H4 (cell line): ENCODE measurements at regions not wholly inside any gene's neighbourhood (a gene's known extent, or its start where the extent isn't known, plus 50 kb on each side); places are given as distances from the start of the nearest gene placed in this dataset.

ENCODE experiments used
- DNase-seq: peaks from one replicate; pipeline ENCODE4 v3.0.0-alpha.2; 2015; ENCODE audit warnings: low spot score

GRCh38 chr20:20993372-20993771 lies 112.8 kb downstream of the LINC00237 start:
- no peak for DNase-seq

- no peak for DNase-seq
These were observed 113.3 kb downstream of the LINC00237 start for GRCh38 chr20:20992686-20993360.

- DNase-seq = no peak
These were observed 113.9 kb downstream of the LINC00237 start for GRCh38 chr20:20992277-20992676.

- no peak for DNase-seq
These were observed 117.1 kb downstream of the LINC00237 start for GRCh38 chr20:20989081-20989480.

DNA sequence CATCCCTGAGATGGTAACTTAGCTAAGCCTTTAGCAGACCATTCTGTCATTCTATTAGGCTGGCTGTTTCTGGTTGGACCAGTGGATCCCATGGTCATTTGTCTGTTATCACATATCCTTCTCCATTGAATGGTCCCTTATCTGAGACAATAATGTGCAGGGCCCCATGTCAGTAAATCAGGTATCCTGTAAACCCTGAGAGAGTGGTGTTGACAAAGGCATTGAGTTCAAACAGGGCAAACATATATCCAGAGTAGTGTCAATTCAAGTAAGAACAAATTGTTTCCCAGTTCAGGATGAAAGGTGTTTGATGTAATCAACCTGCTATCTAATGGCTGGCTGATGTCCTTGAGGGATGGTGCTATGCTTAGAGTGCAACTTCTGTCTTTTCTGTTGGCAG lies 126.2 kb downstream of the LINC00237 start:
- no peak for DNase-seq

- no peak for DNase-seq
These were observed 128.4 kb downstream of the LINC00237 start for GRCh38 chr20:20977786-20978185.

GRCh38 chr20:20972490-20972889 lies 133.7 kb downstream of the LINC00237 start:
- no peak for DNase-seq

DNA sequence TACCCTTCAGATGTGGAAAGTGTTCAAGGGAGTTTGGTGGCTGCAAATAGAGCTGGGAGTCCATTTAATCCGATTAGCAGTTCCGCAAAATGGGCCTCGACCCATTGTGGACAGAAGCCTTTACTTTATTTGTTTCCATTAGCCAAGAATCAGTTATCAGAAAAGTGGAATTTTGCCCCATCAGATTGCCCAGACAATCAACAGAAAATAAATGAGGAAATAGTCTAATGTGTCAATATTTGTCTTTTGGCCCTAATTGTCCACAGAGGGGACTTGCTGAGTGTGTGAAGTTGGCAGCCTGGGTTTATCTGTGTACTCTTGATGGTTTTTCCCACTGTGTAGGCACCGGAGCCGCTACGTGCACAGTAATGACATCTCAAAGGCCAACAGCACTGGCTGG lies 134.3 kb downstream of the LINC00237 start:
- no peak for DNase-seq

DNA sequence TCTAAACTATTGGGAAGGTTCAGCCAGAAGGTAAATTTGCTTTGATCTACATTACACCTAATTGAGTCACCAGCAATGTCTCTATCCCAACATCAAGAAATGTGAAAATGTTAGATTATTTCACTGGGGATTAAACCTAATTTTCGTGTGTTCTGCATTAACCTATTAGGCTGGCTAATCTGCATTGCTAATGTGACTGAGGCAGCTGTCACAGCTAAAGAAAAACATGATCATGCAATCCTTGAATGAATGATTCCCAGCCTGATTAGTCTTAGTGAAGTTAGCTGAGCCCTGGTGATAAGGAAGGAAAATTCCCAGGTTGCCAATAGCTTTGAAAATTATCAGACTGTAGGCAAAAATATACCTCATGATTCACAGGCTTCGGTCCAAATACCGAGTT lies 135.3 kb downstream of the LINC00237 start:
- no peak for DNase-seq

DNA sequence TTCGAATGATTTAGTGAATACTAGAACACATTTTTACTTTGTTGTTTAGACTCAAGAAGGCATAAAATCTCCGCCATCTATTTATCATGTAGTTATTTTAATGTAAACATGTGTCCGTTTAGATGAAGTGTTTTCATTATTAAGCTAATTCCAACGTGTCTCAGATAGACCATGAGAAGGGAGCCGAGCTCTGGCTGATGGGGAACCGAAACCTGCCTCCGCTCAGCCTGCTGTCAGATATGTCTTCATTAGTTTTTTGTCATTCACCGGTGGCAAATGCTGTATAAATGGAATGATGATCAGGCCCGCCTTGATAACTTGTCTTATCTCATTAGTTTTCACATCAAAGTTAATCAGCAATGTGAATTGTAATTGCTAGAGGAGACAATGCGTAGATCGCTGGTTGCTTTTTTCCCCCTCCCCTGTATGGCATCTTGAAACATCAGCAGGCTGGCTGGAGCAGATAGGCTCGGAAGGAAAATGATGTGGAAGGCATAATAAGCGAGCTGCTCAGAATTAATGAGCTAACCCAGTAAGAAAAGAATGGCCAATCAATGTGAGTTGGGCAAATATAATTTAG lies 136.4 kb downstream of the LINC00237 start:
- no peak for DNase-seq

DNA sequence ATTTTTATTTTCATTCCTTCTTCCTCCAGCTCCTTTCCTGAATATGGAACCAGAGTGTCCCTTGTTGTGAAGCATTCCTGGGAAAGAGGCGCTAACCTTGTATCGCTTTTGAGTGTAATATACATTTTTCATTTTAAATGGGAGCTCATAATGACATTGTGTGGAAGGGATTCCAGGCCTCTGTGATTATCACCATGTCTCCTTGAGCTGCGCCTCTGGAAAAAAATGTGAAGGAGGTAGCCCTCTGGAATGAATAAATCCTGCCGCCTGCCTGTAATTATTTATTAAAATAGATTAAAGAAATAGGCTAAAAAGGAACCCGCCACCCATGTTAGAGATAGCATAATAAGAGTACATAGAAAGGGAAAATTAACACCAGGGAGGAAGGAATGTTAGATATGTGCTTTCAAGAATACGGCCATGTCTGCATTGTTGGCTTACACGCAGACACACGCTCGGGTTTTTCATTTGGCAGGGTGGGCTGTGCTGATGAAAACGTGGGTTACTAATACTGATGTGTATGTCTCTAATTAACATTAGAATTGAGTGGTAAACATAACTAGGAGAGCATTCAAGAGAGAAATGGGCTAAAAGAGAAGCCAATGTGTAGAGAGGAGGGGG lies 138.5 kb downstream of the LINC00237 start:
- DNase-seq = no peak

- DNase-seq = no peak
These were observed 140.0 kb downstream of the LINC00237 start for GRCh38 chr20:20966171-20966570.

GRCh38 chr20:20959031-20959755 lies 147.0 kb downstream of the LINC00237 start:
- DNase-seq = no peak

DNA sequence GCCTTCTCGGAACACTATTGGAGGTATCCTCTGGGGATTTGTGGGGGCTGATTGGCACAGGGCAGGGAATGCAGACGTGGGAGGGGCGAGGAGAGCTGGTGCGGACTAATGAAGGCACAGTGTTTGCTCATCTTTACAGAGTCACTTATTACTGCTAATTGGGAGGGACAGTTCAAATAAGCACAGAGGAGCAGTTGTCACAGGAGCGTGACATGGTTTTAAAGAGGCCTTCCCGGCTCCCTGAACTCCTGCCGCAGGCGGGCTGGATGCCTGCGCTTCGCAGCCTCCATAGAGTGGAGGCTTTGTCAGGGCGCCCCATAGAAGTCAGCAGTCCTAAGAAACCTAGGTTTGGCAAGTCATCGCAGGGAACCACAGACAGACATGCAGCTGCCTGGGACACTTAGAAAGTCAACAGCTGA lies 149.6 kb downstream of the LINC00237 start:
- no peak for DNase-seq

- DNase-seq = no peak
These were observed 150.3 kb downstream of the LINC00237 start for GRCh38 chr20:20955892-20956291.

GRCh38 chr20:20953738-20954618 lies 152.2 kb downstream of the LINC00237 start:
- no peak for DNase-seq

GRCh38 chr20:20950620-20951019 lies 155.5 kb downstream of the LINC00237 start:
- DNase-seq = no peak

- peak; percentile 56 for DNase-seq
These were observed 159.9 kb downstream of the LINC00237 start for GRCh38 chr20:20946122-20946759.

DNA sequence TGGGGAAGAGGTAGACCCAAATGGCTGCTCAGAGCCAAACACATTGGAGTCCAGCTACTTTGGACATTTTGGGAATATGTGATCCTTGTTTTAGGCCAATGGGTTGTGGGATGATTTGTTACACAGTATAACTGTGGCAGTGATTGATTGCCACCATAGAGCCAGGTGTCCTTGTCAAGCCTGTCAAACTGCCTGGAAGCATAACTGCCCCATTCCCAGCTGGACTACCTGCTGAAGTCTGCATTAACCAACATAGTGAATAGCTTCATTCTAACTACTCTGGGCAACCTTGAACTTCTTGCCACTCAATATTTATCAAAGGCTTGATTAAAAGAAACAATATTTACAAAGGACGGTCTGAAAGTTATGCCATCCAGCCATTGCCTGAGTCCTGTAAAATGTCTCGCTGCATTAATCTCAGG lies 164.7 kb downstream of the LINC00237 start:
- no peak for DNase-seq

DNA sequence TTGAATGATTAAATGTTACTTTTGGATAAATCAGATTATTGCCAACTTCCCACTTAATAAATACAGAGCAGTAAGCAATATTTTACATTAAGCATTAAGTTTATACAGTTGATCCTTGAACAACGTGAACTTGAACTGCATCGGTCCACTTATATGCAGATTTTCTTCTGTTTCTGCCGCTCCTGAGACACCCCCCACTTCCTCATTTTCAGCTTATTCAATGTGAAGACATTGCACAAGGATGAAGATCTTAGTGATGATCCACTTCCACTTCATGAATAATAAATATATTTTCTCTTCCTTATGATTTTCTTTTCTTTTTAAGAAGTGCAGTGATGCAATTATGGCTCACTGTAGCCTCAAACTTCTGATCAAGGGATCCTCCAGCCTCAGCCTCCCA lies 167.2 kb downstream of the LINC00237 start:
- DNase-seq = no peak

DNA sequence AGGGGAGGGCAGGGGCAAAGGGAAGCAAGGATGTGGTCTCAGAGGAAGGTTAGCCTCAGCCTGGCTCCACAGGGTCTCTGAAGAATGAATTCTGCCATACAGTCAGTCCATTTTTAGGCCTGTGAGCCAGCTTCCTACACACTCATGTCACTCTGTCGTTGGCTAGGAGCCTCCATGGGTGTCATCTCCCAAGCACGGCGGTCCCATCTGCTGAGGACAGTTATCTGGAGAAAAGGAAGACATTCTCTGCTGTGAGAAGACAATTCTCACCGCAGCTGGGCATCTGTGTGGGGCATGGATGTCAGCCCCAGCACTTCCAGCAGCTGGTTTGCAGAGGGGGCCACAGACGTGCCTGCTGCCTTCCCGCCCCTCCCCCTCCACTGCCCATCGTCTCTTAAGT lies 167.6 kb downstream of the LINC00237 start:
- no peak for DNase-seq
